Liver (tissue), 3 donors: ENCODE measurements at regions not wholly inside any gene's neighbourhood (a gene's known extent, or its start where the extent isn't known, plus 50 kb on each side); places are given as distances from the start of the nearest gene placed in this dataset.

ENCODE experiments used
- CTCF ChIP-seq: fragments of 150-350 bp; IDR thresholded peaks from 2 replicates; pipeline ENCODE4 v1.5.1; 2017; ENCODE audit warnings: improper control_type of control experiment, low read depth, low read length; ENCODE audit not compliant: missing input control
- JUND ChIP-seq, 2 donors: IDR thresholded peaks; 2 replicates each; pipeline ENCODE4 v1.6.1; 2016; ENCODE audit warnings: antibody characterized with exemption in 2 of 2
- MAX ChIP-seq: IDR thresholded peaks from 2 replicates; pipeline ENCODE4 v1.6.1; 2016; ENCODE audit warnings: antibody characterized with exemption
- TAF1 ChIP-seq: conservative IDR thresholded peaks from 2 replicates; pipeline ENCODE4 v1.6.1; 2016; ENCODE audit warnings: antibody characterized with exemption, mild to moderate bottlenecking
- donor health status: healthy.
- donor health status: healthy.

GRCh38 chr4:175414602-175415001 lies 397.5 kb downstream of the GPM6A start:
- no peak for TF ChIP-seq CTCF
- TF ChIP-seq JUND (IDR thresholded peaks at IDR 0.05): no peak
- no peak for TF ChIP-seq TAF1
- no peak for TF ChIP-seq MAX
